Sciatic nerve (tissue), 2 donors: ENCODE measurements at regions not wholly inside any gene's neighbourhood (a gene's known extent, or its start where the extent isn't known, plus 50 kb on each side); places are given as distances from the start of the nearest gene placed in this dataset.
"Not testable (repeated sequence)": the region's sequence is repeated elsewhere in the genome, so short reads cannot be mapped to it uniquely, and the experiment has no call there.

Experiments used
- ATAC-seq: fragments of 200-7000 bp; cut with Tn5 transposase; one replicate; pipeline ENCODE4 v1.9.1; 2020; ENCODE audit warnings: mild to moderate bottlenecking, moderate library complexity
- DNase-seq: peaks from one replicate; pipeline ENCODE4 v3.0.0-alpha.2; 2020; ENCODE audit warnings: low spot score
- intact Hi-C: fragments of 100-400 bp; cut with DNase I; formaldehyde crosslinking; loops from one replicate; pipeline ENCODE4 v1.14.2; 2022
- donor health status: DM: no; HTN: no; CAD: no.
- donor health status: DM: no; HTN: no; CAD: no.

GRCh38 chr6:23754197-23754596 lies 371.8 kb upstream of the NRSN1 start:
- no peak for DNase-seq
- intact Hi-C loops, result no loop called here

DNA sequence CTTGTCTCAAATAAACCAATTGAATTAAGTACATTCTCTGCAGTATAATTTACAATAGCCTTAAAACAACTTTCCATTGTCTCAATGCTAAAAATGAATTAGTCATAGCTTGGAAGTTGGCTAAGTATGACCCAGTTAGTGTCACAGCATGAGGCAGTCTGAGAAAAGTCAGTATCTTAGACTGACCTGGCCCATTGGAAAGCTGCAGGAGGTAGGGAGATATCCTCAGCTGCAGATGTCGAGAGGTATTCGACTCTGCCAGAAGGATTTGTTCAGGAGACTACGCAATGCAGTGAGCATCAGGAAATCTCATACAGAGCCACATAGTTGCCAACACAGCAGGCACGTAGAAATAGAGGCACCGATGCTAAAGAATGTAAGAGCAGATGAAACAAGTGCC lies 350.9 kb upstream of the NRSN1 start:
- intact Hi-C loops, result no loop called here
- no peak for ATAC-seq
- no peak for DNase-seq

More at GRCh38 chr6:23754197-23754596, 371.8 kb upstream of the NRSN1 start:
- no peak for ATAC-seq

GRCh38 chr6:23783901-23784300 lies 342.1 kb upstream of the NRSN1 start:
- no peak for DNase-seq
- no peak for ATAC-seq

GRCh38 chr6:23784301-23784919 lies 341.6 kb upstream of the NRSN1 start:
- intact Hi-C loops, result no loop called here
- no peak for ATAC-seq
- no peak for DNase-seq

More at GRCh38 chr6:23783901-23784300, 342.1 kb upstream of the NRSN1 start:
- intact Hi-C loops, result no loop called here

DNA sequence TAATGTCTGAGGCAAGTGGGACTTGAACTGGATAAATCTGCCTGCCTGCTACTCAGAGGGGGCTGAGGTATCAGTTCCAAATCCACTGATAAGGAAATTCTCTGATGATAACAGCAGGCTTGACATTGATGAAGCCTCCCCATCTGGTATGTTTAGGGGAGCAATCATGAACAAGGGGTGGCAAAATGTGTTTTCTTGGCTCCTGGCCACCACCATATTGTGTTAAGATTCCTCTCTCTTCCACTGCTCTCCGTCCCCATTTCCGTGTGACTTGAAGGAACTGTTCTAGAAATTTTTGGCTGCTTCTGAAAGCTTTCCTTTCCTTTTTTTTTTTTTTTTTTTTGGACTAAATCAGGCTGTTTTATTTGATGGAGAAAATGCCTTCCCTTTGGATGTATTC lies 335.3 kb upstream of the NRSN1 start:
- intact Hi-C loops, result no loop called here
- DNase-seq (no peak), ATAC-seq (no peak)

GRCh38 chr6:23797041-23797440 lies 329.0 kb upstream of the NRSN1 start:
- ATAC-seq (no peak), DNase-seq (no peak)
- intact Hi-C loops, result no loop called here

DNA sequence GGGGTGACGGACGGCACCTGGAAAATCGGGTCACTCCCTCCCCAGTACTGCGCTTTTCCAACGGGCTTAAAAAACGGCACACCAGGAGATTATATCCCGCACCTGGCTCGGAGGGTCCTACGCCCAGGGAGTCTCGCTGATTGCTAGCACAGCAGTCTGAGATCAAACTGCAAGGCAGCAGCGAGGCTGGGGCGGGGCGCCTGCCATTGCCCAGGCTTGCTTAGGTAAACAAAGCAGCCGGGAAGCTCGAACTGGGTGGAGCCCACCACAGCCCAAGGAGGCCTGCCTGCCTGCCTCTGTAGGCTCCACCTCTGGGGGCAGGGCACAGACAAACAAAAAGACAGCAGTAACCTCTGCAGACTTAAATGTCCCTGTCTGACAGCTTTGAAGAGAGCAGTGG lies 321.7 kb upstream of the NRSN1 start:
- ATAC-seq, intact Hi-C loops, DNase-seq: not testable (repeated sequence)

DNA sequence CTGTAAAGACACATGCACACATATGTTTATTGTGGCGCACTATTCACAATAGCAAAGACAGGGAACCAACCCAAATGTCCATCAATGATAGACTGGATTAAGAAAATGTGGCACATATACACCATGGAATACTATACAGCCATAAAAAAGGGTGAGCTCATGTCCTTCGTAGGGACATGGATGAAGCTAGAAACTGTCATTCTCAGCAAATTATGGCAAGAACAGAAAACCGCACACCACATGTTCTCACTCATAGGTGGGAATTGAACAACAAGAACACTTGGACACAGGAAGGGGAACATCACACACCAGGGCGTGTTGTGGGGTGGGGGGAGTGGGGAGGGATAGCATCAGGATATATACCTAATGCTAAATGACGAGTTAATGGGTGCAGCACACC lies 304.9 kb upstream of the NRSN1 start:
- intact Hi-C loops, ATAC-seq, DNase-seq: not testable (repeated sequence)

GRCh38 chr6:23823421-23823820 lies 302.6 kb upstream of the NRSN1 start:
- no peak for DNase-seq
- no peak for ATAC-seq
- intact Hi-C loops, result no loop called here

GRCh38 chr6:23826572-23826971 lies 299.4 kb upstream of the NRSN1 start:
- DNase-seq, result no peak
- intact Hi-C loops, result no loop called here
- ATAC-seq, result no peak

GRCh38 chr6:23828861-23829260 lies 297.2 kb upstream of the NRSN1 start:
- DNase-seq (no peak), ATAC-seq (no peak)
- intact Hi-C loops, result no loop called here

DNA sequence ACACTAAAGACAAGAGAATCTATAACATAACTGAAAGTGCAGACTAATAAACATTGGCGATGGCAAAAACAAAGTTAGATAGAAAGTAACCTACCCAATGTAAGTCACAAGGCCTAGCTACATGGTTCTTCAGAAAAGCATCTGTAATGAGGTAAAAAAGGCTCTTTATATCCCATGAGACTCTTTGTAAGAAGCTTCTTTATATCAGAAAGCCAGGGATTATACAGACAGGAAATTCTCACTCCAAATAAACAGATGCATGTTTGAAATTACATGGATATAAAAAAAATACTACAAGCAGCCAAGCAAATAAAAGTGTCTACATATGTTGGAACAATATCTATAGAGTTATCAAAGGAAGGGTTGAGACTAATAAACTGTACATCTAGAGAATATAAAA lies 284.9 kb upstream of the NRSN1 start:
- no peak for ATAC-seq
- intact Hi-C loops, result no loop called here

DNA sequence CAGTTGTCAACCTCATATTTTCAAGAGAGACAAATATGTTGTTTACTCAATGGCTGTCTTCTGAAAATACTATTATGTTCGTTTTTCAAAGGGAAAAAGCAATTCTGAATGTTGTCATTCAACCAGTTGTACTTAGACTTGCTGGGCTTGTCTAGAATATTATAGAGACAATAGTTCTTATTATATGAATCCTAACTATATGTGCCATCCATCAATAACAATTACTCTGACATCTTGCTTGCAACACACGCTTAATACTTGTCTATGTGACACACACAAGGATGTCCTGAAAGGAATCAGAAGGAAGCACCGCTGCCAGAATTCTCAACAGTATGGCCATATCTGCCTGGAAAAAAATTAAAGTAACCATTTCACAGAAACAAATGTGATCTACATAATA lies 283.3 kb upstream of the NRSN1 start:
- no peak for ATAC-seq
- DNase-seq, result no peak
- intact Hi-C loops, result no loop called here

More for the DNA sequence above, 284.9 kb upstream of the NRSN1 start:
- no peak for DNase-seq

DNA sequence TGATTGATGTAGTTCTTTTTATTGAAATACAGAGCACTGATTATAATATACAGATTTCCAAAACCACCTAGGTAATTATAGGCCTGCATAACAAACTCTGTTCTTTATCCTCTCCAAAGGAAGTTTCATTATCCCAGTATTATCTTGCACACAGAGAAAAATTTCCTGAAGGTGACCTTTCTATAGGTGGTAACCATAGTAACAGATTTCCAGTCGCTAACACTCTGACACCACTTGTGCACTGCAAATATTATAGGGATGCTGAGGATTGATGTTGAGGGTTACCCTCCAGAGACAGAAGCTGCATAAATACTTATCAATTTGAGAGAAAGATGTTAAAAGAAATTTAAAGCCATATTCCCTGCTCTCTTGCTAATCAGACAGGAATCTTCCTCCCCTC lies 274.5 kb upstream of the NRSN1 start:
- DNase-seq, result no peak
- ATAC-seq, result no peak
- intact Hi-C loops, result no loop called here

DNA sequence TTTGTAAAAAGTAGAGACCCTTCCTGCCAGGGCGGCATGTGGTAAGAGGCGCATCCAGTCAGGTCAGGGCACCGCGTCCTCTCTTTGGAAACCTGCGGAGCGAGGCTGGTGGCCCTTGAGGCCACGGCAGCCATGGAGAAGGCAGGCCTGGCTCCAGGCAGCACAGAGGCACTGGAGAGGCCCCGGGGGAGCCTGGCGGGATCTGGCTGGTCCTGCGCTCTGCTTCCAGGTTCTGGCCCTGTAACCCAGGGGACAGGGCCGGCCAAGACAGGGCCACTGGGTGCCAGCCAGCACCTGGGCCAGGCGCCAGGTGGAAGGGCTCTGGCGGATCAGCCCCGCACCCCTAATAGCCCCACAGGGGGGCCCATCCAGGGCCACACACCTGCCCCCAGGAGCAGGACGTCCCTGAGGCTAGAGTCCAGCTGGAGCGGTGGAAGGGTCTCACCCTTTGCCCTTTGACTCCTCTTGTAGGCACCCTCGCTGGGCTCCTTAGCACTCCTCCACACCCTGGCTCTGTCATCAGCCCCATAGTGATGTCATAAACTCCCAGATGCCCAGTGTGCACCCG lies 272.4 kb upstream of the NRSN1 start:
- DNase-seq, intact Hi-C loops, ATAC-seq: not testable (repeated sequence)

- DNase-seq, ATAC-seq, intact Hi-C loops: not testable (repeated sequence)
Observed at GRCh38 chr6:23854154-23854553, 271.9 kb upstream of the NRSN1 start.

- DNase-seq, result no peak
- intact Hi-C loops, result no loop called here
- ATAC-seq, result no peak
Observed at GRCh38 chr6:23855497-23856116, 270.4 kb upstream of the NRSN1 start.

GRCh38 chr6:23870496-23870895 lies 255.5 kb upstream of the NRSN1 start:
- intact Hi-C loops, result no loop called here
- ATAC-seq, result no peak
- DNase-seq, result no peak

- intact Hi-C loops, result no loop called here
- ATAC-seq, result no peak
- DNase-seq, result no peak
Observed at GRCh38 chr6:23873161-23873560, 252.9 kb upstream of the NRSN1 start.

DNA sequence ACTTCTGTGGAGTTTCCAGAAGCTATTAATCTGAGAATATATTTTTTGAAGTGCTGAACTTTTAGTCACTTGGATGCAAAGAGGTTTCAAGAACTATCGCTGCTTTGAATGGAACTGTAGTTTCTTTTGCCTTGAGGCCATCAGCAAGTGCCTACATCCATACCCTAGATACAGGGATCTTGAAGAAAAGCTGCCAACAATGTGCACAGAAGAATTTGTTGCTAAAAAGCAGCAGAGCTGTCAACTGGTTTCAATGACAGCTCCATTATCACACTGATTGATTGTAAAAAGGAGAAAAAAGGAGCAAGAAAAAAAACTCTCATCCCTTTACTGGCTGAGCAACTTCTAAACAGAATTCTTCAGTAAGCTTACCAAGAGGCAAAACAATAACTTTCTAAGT lies 251.0 kb upstream of the NRSN1 start:
- ATAC-seq, result no peak
- intact Hi-C loops, result no loop called here
- DNase-seq, result no peak

DNA sequence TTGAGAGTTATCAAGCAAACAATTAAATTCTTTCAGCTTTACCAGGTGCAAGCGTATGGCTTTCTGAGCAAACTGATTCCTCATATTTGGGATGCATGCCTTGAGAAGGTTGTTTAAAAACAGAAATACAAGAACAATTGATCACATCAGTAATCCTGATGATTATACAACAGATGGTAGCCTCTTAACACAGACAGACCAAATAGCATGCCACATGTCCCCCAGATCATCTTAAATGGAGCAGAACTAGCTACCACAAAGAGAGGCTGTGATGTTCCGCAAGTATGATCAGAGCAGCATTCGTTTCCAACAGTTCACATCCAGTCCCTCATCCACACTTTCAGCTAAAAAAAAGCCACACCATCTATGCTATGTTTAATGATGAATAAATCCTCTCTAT lies 246.2 kb upstream of the NRSN1 start:
- no peak for ATAC-seq
- intact Hi-C loops, result no loop called here
- no peak for DNase-seq
